GM23338 (cell line): ENCODE measurements at regions not wholly inside any gene's neighbourhood (a gene's known extent, or its start where the extent isn't known, plus 50 kb on each side); places are given as distances from the start of the nearest gene placed in this dataset.

Experiments used
- ATAC-seq: fragments of 200-7000 bp; cut with Tn5 transposase; 3 replicates; pipeline ENCODE4 v1.9.1; 2020
- DNase-seq: peaks from one replicate; pipeline ENCODE4 v3.0.0-alpha.2; 2015; ENCODE audit warnings: low spot score
- H2AFZ ChIP-seq: fragments of 200-600 bp; sonication (generic); 2 replicates; pipeline ENCODE4 v1.8.0; 2016; ENCODE audit warnings: antibody characterized with exemption, mild to moderate bottlenecking, moderate library complexity
- H3F3A ChIP-seq: fragments of 200-600 bp; sonication (generic); replicated peaks from 2 replicates; pipeline ENCODE4 v1.8.0; 2017; ENCODE audit warnings: antibody characterized with exemption, mixed run types, low read depth
- H3K27ac ChIP-seq: fragments of 200-600 bp; sonication (generic); 2 replicates; pipeline ENCODE4 v1.6.1; 2016; ENCODE audit warnings: low read depth
- H3K27me3 ChIP-seq: fragments of 200-600 bp; sonication (generic); 2 replicates; pipeline ENCODE4 v1.8.0; 2016; ENCODE audit warnings: mild to moderate bottlenecking, mixed run types, moderate library complexity; ENCODE audit not compliant: insufficient read depth
- H3K36me3 ChIP-seq: fragments of 200-600 bp; sonication (generic); 2 replicates; pipeline ENCODE4 v1.8.0; 2016; ENCODE audit warnings: mild to moderate bottlenecking; ENCODE audit not compliant: insufficient read depth
- H3K4me1 ChIP-seq: fragments of 200-600 bp; sonication (generic); 2 replicates; pipeline ENCODE4 v1.8.0; 2016; ENCODE audit warnings: mild to moderate bottlenecking, moderate library complexity; ENCODE audit not compliant: insufficient read depth
- H3K4me2 ChIP-seq: fragments of 200-600 bp; sonication (generic); 2 replicates; pipeline ENCODE4 v1.7.1; 2017; ENCODE audit warnings: mixed run types
- H3K4me3 ChIP-seq: fragments of 200-600 bp; sonication (generic); 2 replicates; pipeline ENCODE4 v1.6.1; 2016; ENCODE audit warnings: mixed run types
- H3K79me2 ChIP-seq: fragments of 200-600 bp; sonication (generic); replicated peaks from 2 replicates; pipeline ENCODE4 v1.8.0; 2017; ENCODE audit warnings: mild to moderate bottlenecking; ENCODE audit not compliant: insufficient read depth
- H3K9me2 ChIP-seq: fragments of 200-600 bp; sonication (generic); 2 replicates; pipeline ENCODE4 v1.8.0; 2017; ENCODE audit not compliant: insufficient read depth
- H4K20me1 ChIP-seq: fragments of 200-600 bp; sonication (generic); replicated peaks from 2 replicates; pipeline ENCODE4 v1.8.0; 2017; ENCODE audit warnings: mild to moderate bottlenecking; ENCODE audit not compliant: insufficient read depth
- H3K27ac Mint-ChIP-seq: 2 replicates; pipeline ENCODE4 v1.8.0; 2020; ENCODE audit warnings: inconsistent platforms, mild to moderate bottlenecking, moderate library complexity, mixed read lengths
- H3K27me3 Mint-ChIP-seq: 3 replicates; pipeline ENCODE4 v1.8.0; 2022; ENCODE audit warnings: low read depth, mild to moderate bottlenecking, moderate library complexity, mixed read lengths, inconsistent platforms; ENCODE audit not compliant: insufficient read depth, poor library complexity
- H3K36me3 Mint-ChIP-seq: 3 replicates; pipeline ENCODE4 v1.8.0; 2021; ENCODE audit warnings: low read depth, mild to moderate bottlenecking, inconsistent platforms, moderate library complexity, mixed read lengths
- H3K4me1 Mint-ChIP-seq: 3 replicates; pipeline ENCODE4 v1.8.0; 2020; ENCODE audit warnings: mild to moderate bottlenecking, inconsistent platforms, mixed read lengths
- H3K4me3 Mint-ChIP-seq: 3 replicates; pipeline ENCODE4 v1.8.0; 2021; ENCODE audit warnings: moderate library complexity, mild to moderate bottlenecking, inconsistent platforms, mixed read lengths
- H3K9me3 Mint-ChIP-seq: 3 replicates; pipeline ENCODE4 v1.8.0; 2020; ENCODE audit warnings: moderate library complexity, mild to moderate bottlenecking, inconsistent platforms, mixed read lengths
- CREB1 ChIP-seq: fragments of 250-450 bp; sonication (Bioruptor Pico); IDR thresholded peaks from 2 replicates; pipeline ENCODE4 v1.5.0; 2020; ENCODE audit warnings: low read depth, mild to moderate bottlenecking, moderate library complexity
- EZH2 ChIP-seq: fragments of 200-600 bp; sonication (generic); IDR thresholded peaks from one replicate; pipeline ENCODE4 v1.8.0; 2017; ENCODE audit warnings: antibody characterized with exemption, mild to moderate bottlenecking, low read depth; ENCODE audit not compliant: unreplicated experiment
- EZH2phosphoT487 ChIP-seq: fragments of 200-600 bp; sonication (generic); IDR thresholded peaks from one replicate; pipeline ENCODE4 v1.8.1; 2018; ENCODE audit warnings: antibody characterized with exemption; ENCODE audit not compliant: unreplicated experiment
- JUNB ChIP-seq: IDR thresholded peaks from one replicate; pipeline ENCODE4 v1.6.1; 2016; ENCODE audit warnings: antibody characterized with exemption; ENCODE audit not compliant: unreplicated experiment
- NANOG ChIP-seq: IDR thresholded peaks from 2 replicates; pipeline ENCODE4 v1.6.1; 2016; ENCODE audit warnings: antibody characterized with exemption, borderline replicate concordance
- REST ChIP-seq: IDR thresholded peaks from one replicate; pipeline ENCODE4 v1.6.1; 2018; ENCODE audit warnings: antibody characterized with exemption; ENCODE audit not compliant: unreplicated experiment
- ZNF462 ChIP-seq: fragments of 250-450 bp; sonication (Bioruptor Pico); IDR thresholded peaks from 2 replicates; pipeline ENCODE4 v1.5.0; 2020; ENCODE audit warnings: mild to moderate bottlenecking, moderate library complexity

- H3K79me2 ChIP-seq, result no peaks in the 10 kb centered on the region
- Mint-ChIP-seq H3K36me3 (peaks cover 2% of the 10 kb centered on the region; the same call in 1 of the 3 replicates), H3K9me3 (no peaks in the 10 kb centered on the region; the same call in 1 of the 3 replicates), H3K27me3 (peaks cover 9% of the 10 kb centered on the region), H3K4me3 (no peak overlapping the region), H3K4me1 (no peaks in the 10 kb centered on the region; the same call in 2 of the 3 replicates), H3K27ac (no peak overlapping the region)
- H3K27me3 ChIP-seq, result no peaks in the 10 kb centered on the region
- H3K36me3 ChIP-seq, result no peaks in the 10 kb centered on the region
- H3K4me1 ChIP-seq, result no peaks in the 10 kb centered on the region
- H3K9me2 ChIP-seq, result peaks cover 3% of the 10 kb centered on the region; the same call in 1 of the 2 replicates
- no peaks in the 10 kb centered on the region for H4K20me1 ChIP-seq
- ATAC-seq (no peak), DNase-seq (no peak)
- H2AFZ ChIP-seq, result no peak overlapping the region
- H3F3A ChIP-seq, result no peaks in the 10 kb centered on the region
- H3K27ac ChIP-seq, result no peak overlapping the region
- TF ChIP-seq NANOG (no peak), CREB1 (CRISPR knock-in tag) (no peak), JUNB (no peak), REST (no peak)
- H3K4me3 ChIP-seq, result no peak overlapping the region
- H3K4me2 ChIP-seq, result no peak overlapping the region
Measured at GRCh38 chr2:8031370-8031769, 650.5 kb upstream of the ID2 start.

GRCh38 chr2:8033546-8034096 is 648.2 kb upstream of the ID2 start:
- H3K36me3 ChIP-seq, result no peaks in the 10 kb centered on the region
- H3K27ac Mint-ChIP-seq, result no peak overlapping the region
- DNase-seq, result peak; percentile 3
- H3K27me3 ChIP-seq, result no peaks in the 10 kb centered on the region
- H2AFZ ChIP-seq, result peak overlapping the region; percentile 89; the same call in 1 of the 2 replicates
- H3F3A ChIP-seq, result no peaks in the 10 kb centered on the region
- no peak overlapping the region for H3K4me2 ChIP-seq
- no peaks in the 10 kb centered on the region for H4K20me1 ChIP-seq
- no peak overlapping the region for H3K27ac ChIP-seq
- H3K4me1 ChIP-seq, result no peaks in the 10 kb centered on the region
- H3K4me1 Mint-ChIP-seq, result no peaks in the 10 kb centered on the region; the same call in 2 of the 3 replicates
- H3K9me3 Mint-ChIP-seq, result no peaks in the 10 kb centered on the region; the same call in 2 of the 3 replicates
- H3K4me3 Mint-ChIP-seq, result no peak overlapping the region; the same call in 2 of the 3 replicates
- no peak for ATAC-seq
- H3K36me3 Mint-ChIP-seq, result no peaks in the 10 kb centered on the region
- peaks cover 2% of the 10 kb centered on the region for H3K27me3 Mint-ChIP-seq
- H3K79me2 ChIP-seq, result no peaks in the 10 kb centered on the region
- 0 out of 2 replicates have a peak, but pooled peaks cover 4% of the 10 kb centered on the region for H3K9me2 ChIP-seq
- no peak overlapping the region for H3K4me3 ChIP-seq
- TF ChIP-seq JUNB (no peak), ZNF462 (CRISPR knock-in tag) (no peak), EZH2 (no peak), EZH2phosphoT487 (no peak), REST (no peak)
